Mucosa of descending colon (tissue), 3 donors: ENCODE measurements at regions not wholly inside any gene's neighbourhood (a gene's known extent, or its start where the extent isn't known, plus 50 kb on each side); places are given as distances from the start of the nearest gene placed in this dataset.

ENCODE experiments used
- ATAC-seq: fragments of 200-7000 bp; cut with Tn5 transposase; one replicate; pipeline ENCODE4 v1.9.1; 2020; ENCODE audit warnings: mild to moderate bottlenecking, moderate library complexity
- DNase-seq, 3 donors: peaks; one replicate each; pipeline ENCODE4 v3.0.0-alpha.2; 2020
- H3K36me3 ChIP-seq: fragments of 200-600 bp; one replicate; pipeline ENCODE4 v1.8.0; 2021; ENCODE audit warnings: low read depth, mild to moderate bottlenecking
- H3K4me1 ChIP-seq: fragments of 200-600 bp; one replicate; pipeline ENCODE4 v1.8.0; 2021; ENCODE audit warnings: low read depth, mild to moderate bottlenecking
- H3K4me3 ChIP-seq: fragments of 200-600 bp; one replicate; pipeline ENCODE4 v1.8.0; 2021; ENCODE audit warnings: mild to moderate bottlenecking
- H3K9me3 ChIP-seq: fragments of 200-600 bp; one replicate; pipeline ENCODE4 v1.8.0; 2021; ENCODE audit warnings: mild to moderate bottlenecking
- intact Hi-C, 2 donors: fragments of 100-400 bp; cut with DNase I in 1 of 2; cut with micrococcal nuclease in 1 of 2; formaldehyde crosslinking; loops; one replicate each; pipeline versions ENCODE4 v1.11.0 to v1.11.1; 2022; cut with DNase I, micrococcal nuclease
- TF ChIP-seq, protein P1 (sequence below): fragments of 200-600 bp; IDR thresholded peaks from one replicate; pipeline ENCODE4 v1.8.0; 2022; ENCODE audit warnings: antibody characterized with exemption, mild to moderate bottlenecking
- donor health status: DM: no; HTN: no; CAD: no; lungs with moderate emphysema.
- donor health status: DM: no; HTN: no; CAD: no.
- donor health status: DM: no; HTN: yes; CAD: no.

DNA sequence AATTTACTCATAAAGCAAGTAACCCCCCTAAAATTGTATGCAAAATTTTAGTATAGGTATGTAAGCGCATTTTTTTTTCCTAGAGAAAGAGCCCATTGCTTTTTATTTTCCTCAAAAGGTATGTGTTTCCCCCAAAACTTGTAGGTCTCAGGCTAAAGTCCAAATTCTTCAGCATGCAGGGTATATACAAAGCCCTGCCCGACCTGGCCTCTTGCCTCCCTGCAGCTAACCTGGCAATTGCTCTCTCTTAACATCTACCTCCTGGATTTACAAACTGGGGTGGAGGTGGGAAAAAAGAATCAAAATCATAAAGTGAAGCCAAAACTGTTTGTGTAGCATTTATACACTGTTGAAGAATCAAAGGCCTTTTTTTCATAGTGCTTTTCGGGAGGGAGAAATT lies 107.8 kb downstream of the KCNRG start:
- intact Hi-C loops, result loop anchor here in 1 of 2 donors (5.0 kb wide), 1 partner anchor 41 kb away; no protein-coding TSS in a partner anchor
- Histone ChIP-seq H3K4me3 (no peak overlapping the region), H3K36me3 (no peaks in the 10 kb centered on the region), H3K9me3 (no peaks in the 10 kb centered on the region), H3K4me1 (peaks cover 15% of the 10 kb centered on the region)
- no peak for ATAC-seq
- DNase-seq, result peak in 1 of 3 donors; percentile 33
- TF ChIP-seq, protein P1, sequence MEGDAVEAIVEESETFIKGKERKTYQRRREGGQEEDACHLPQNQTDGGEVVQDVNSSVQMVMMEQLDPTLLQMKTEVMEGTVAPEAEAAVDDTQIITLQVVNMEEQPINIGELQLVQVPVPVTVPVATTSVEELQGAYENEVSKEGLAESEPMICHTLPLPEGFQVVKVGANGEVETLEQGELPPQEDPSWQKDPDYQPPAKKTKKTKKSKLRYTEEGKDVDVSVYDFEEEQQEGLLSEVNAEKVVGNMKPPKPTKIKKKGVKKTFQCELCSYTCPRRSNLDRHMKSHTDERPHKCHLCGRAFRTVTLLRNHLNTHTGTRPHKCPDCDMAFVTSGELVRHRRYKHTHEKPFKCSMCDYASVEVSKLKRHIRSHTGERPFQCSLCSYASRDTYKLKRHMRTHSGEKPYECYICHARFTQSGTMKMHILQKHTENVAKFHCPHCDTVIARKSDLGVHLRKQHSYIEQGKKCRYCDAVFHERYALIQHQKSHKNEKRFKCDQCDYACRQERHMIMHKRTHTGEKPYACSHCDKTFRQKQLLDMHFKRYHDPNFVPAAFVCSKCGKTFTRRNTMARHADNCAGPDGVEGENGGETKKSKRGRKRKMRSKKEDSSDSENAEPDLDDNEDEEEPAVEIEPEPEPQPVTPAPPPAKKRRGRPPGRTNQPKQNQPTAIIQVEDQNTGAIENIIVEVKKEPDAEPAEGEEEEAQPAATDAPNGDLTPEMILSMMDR, result no peak

DNA sequence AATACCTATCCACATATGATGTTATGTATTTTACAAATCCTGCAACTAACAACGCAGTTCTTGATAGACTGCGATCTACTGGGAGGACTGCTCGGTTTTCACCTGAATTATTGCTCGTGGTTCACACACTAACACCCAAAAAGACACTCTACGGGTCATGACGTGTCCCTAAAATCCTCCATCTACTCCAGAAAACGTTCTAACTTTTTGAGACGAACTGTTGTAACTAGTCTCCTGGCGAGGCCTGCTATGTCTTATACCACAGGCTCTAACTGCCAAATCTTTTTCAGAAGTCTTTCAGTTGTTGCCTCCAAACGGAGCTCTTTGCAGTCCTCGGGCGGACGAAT lies 108.2 kb downstream of the KCNRG start:
- TF ChIP-seq, protein P1, result no peak
- intact Hi-C loops, result loop anchor here in 1 of 2 donors (5.0 kb wide), 1 partner anchor 41 kb away; no protein-coding TSS in a partner anchor
- H3K4me1 ChIP-seq, result peaks cover 15% of the 10 kb centered on the region

DNA sequence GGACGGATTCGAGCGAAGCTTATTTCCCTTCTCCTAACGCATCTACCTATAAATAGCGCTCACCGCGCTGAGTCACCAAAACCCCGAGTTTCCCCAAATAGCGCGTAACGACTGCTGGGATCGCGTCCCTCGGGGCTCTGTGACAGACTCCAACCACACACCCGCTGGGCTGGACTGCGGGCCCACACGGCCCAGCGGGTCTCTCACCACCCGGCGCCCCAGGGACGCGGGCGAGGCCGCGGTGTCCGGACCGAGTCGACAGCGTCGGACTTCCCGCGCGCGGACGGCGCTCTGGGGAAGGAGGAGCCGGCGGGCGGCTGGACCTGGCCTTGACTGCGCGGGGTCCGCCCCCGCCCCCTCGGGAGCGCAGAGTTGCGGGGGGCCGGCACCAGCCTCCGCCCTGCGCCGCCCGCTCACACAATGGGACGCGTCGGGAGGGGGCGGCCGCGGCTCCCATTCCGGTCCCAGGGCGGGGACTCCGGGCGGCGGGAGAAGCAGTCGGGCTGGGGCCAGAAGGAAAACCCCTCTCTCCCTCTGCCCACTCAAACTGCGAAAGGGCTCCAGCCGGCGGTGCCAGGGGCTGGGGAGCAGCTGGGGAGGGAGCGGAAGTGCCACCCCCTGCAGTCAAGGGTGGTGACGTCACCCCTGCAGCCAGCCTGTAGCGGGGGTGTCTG lies 108.8 kb downstream of the KCNRG start:
- DNase-seq (peak; percentile 76 to 95 (median 84)), ATAC-seq (peak; percentile 80)
- Histone ChIP-seq H3K4me3 (peak overlapping the region; percentile 91), H3K36me3 (no peaks in the 10 kb centered on the region), H3K9me3 (no peaks in the 10 kb centered on the region), H3K4me1 (peaks cover 15% of the 10 kb centered on the region)
- TF ChIP-seq, protein P1, result no peak
- intact Hi-C loops, result loop anchor here in 1 of 2 donors (5.0 kb wide), 1 partner anchor 42 kb away; no protein-coding TSS in a partner anchor

More for the DNA sequence above, 108.2 kb downstream of the KCNRG start:
- H3K9me3 ChIP-seq, result no peaks in the 10 kb centered on the region
- DNase-seq, result no peak
- H3K36me3 ChIP-seq, result no peaks in the 10 kb centered on the region
- ATAC-seq, result no peak
- H3K4me3 ChIP-seq, result peak overlapping the region; percentile 91

DNA sequence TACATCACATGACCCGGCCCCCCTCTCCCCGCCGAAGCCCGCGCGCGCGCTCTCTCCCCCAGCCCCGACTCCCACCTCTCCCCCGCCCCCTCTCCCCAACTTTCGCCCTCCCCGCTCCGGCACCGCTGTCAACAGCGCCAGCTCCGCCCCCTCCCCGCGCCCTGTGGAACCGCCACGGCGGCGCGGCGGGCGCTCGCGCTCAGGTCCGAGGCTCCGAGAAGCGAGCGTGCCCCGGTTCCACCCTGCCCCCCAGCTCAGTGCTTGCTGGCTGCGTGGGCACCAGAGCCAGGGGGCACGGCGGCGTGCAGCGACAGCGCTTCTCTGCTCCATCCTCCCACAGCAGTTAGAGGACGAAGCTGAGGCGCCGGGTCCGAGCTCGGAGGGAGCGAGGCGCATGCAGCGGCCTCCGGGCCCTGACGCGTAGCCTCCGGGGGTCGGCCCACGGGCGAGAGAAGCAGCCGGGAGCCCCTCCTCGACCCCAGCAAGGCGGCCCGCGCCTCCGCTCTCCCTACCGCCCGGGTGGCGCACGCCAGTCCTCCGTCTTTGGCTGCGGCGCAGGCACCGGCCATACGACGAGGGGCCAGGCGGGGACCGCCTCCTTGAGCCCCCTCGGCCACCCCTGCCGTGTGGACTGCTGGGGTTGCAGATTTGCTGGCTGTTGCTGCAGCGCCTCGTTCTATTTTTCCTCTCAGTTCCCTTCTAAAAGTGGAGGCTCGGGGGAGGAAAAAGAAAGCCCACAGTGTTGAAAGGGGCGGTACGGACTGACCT lies 109.5 kb downstream of the KCNRG start:
- peak; percentile 17 for ATAC-seq
- intact Hi-C loops, result loop anchor here (5.0 kb wide), 1 partner anchor 42 kb away; no protein-coding TSS in a partner anchor
- Histone ChIP-seq H3K4me1 (peaks cover 20% of the 10 kb centered on the region), H3K4me3 (peak overlapping the region; percentile 91), H3K9me3 (no peaks in the 10 kb centered on the region), H3K36me3 (no peaks in the 10 kb centered on the region)
- TF ChIP-seq, protein P1, result no peak
- peak in 2 of 3 donors; percentile 95 to 99 for DNase-seq

DNA sequence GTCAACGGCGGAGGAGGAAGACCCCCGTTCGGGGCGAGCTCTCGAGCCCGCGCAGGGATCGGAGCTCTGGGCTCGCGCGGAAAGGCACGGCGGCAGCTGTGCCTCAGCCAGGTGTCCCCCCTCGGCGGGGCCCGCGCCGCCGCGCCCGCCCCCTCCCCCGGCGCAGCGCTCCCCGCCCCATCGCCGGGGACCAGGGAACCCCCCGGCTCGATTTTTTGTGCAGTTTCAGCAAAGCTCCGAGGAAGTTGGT lies 110.0 kb downstream of the KCNRG start:
- Histone ChIP-seq H3K4me1 (peaks cover 24% of the 10 kb centered on the region), H3K36me3 (no peaks in the 10 kb centered on the region), H3K9me3 (no peaks in the 10 kb centered on the region), H3K4me3 (peak overlapping the region; percentile 91)
- intact Hi-C loops, result loop anchor here in 1 of 2 donors (5.0 kb wide), 1 partner anchor 43 kb away; no protein-coding TSS in a partner anchor
- ATAC-seq, result peak; percentile 8
- no peak for DNase-seq
- TF ChIP-seq, protein P1, result no peak
